Panc1 (cell line): ENCODE measurements at regions not wholly inside any gene's neighbourhood (a gene's known extent, or its start where the extent isn't known, plus 50 kb on each side); places are given as distances from the start of the nearest gene placed in this dataset.
A peak's percentile ranks its signal among the peaks of the same experiment; 100 is the strongest.
"Not testable (repeated sequence)": the region's sequence is repeated elsewhere in the genome, so short reads cannot be mapped to it uniquely, and the experiment has no call there.

ENCODE experiments used
- ATAC-seq: fragments of 200-7000 bp; cut with Tn5 transposase; 2 replicates; pipeline ENCODE4 v1.9.1; 2020; ENCODE audit warnings: mild to moderate bottlenecking, moderate library complexity
- BruUV-seq: library from RNA; stranded (reverse); fragments of 400-500 nt; replicated peaks from 2 replicates; lab custom pipeline; 2021; lab: Mats Ljungman, UMichigan
- CTCF ChIA-PET: fragments of 300-600 bp; sonication (Branson Sonifier 250); formaldehyde crosslinking; loops from one replicate; lab custom pipeline; 2022; ENCODE audit warnings: antibody characterized with exemption; lab: Charles Lee
- POLR2A ChIA-PET: fragments of 300-600 bp; sonication (Branson Sonifier 250); formaldehyde crosslinking; loops from one replicate; lab custom pipeline; 2022; ENCODE audit warnings: antibody characterized with exemption; lab: Charles Lee
- DNase-seq: peaks from one replicate; pipeline ENCODE4 v3.0.0-alpha.2; 2010; ENCODE audit warnings: low read depth, low spot score
- H3K27ac ChIP-seq: 2 replicates; pipeline ENCODE4 v1.5.1; 2011; ENCODE audit warnings: mild to moderate bottlenecking, low read length, inconsistent platforms
- H3K27me3 ChIP-seq: fragments of 200-500 bp; sonication (Bioruptor generic); 2 replicates; pipeline ENCODE4 v1.6.0; 2014; ENCODE audit warnings: low read length, inconsistent platforms; ENCODE audit not compliant: control insufficient read depth, insufficient read depth
- H3K36me3 ChIP-seq: fragments of 200-500 bp; sonication (Bioruptor generic); 2 replicates; pipeline ENCODE4 v1.5.1; 2014; ENCODE audit warnings: inconsistent platforms, mild to moderate bottlenecking, low read length, moderate library complexity; ENCODE audit not compliant: control insufficient read depth, insufficient read depth
- H3K4me1 ChIP-seq: 2 replicates; pipeline ENCODE4 v1.5.1; 2011; ENCODE audit warnings: inconsistent platforms, mild to moderate bottlenecking, low read length, moderate library complexity; ENCODE audit not compliant: control insufficient read depth, insufficient read depth
- H3K4me3 ChIP-seq, 2 experiments: 2 replicates each; pipeline ENCODE4 v1.5.1; 2011 to 2012; ENCODE audit warnings: low read depth in 2 of 2, low read length in 2 of 2, mild to moderate bottlenecking in 2 of 2, inconsistent platforms in 1 of 2, moderate library complexity in 1 of 2
- H3K9me3 ChIP-seq: fragments of 200-500 bp; sonication (Bioruptor generic); 2 replicates; pipeline ENCODE4 v1.5.1; 2014; ENCODE audit warnings: low read depth, mild to moderate bottlenecking, inconsistent platforms, low read length, moderate library complexity; ENCODE audit not compliant: control insufficient read depth, insufficient read depth
- POLR2AphosphoS5 ChIP-seq: IDR thresholded peaks from 2 replicates; pipeline ENCODE4 v1.6.1; 2012; ENCODE audit warnings: mild to moderate bottlenecking, low read depth, low read length, moderate library complexity
- SIN3A ChIP-seq: IDR thresholded peaks from 2 replicates; pipeline ENCODE4 v1.6.1; 2012; ENCODE audit warnings: low read depth, mild to moderate bottlenecking, low read length, moderate library complexity, borderline replicate concordance; ENCODE audit not compliant: insufficient read depth
- TCF7L2 ChIP-seq: IDR thresholded peaks from 2 replicates; pipeline ENCODE4 v1.6.1; 2011; ENCODE audit warnings: mild to moderate bottlenecking, low read depth, low read length, inconsistent platforms
- in situ Hi-C: cut with HindIII; loops from 2 replicates; pipeline ENCODE4 v1.10.0; 2016; ENCODE audit warnings: low sequenced_read_pairs, low pct_unique_long_range_greater_than_20kb
- intact Hi-C: fragments of 100-400 bp; cut with micrococcal nuclease; formaldehyde crosslinking; loops from one replicate; pipeline ENCODE4 v1.10.0; 2022; ENCODE audit not compliant: unreplicated experiment
- TF ChIP-seq, protein P1 (sequence below): fragments of 450-650 bp; IDR thresholded peaks from 2 replicates; pipeline ENCODE4 v1.5.1; 2017; ENCODE audit warnings: mild to moderate bottlenecking
- TF ChIP-seq, protein P2 (sequence below), 2 experiments: IDR thresholded peaks; 2 replicates each; pipeline ENCODE4 v1.6.1; 2011 to 2012; ENCODE audit warnings: low read depth in 2 of 2, control low read depth in 1 of 2, low read length in 1 of 2, mild to moderate bottlenecking in 1 of 2, moderate library complexity in 1 of 2; ENCODE audit not compliant: insufficient read depth in 1 of 2

DNA sequence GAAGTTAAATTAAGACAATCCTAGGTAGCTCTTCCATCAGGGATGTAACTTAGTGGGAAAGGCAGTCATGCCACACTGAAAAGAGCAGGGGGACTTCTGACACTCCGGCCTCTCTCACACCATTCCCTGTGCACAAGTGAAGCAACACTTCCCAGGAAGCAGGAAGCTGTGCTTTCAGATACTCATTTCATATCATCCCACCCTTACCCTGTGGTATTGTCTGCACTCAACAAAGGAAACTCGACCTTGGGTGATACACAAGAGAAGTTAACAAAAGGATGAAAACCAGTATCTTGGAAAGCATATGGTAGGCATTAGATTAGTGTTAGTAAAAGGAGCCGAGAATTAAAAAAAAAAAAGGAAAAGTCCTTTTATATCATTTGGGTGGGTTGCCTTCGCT lies 61.3 kb upstream of the MDM1 start:
- no TSS peak for BruUV-seq
- Histone ChIP-seq H3K4me3 (no peak overlapping the region), H3K9me3 (no peaks in the 10 kb centered on the region; the same call in 1 of the 2 replicates), H3K27ac (peak overlapping the region; percentile 48; the same call in 1 of the 2 replicates), H3K4me1 (no peaks in the 10 kb centered on the region), H3K36me3 (no peaks in the 10 kb centered on the region), H3K27me3 (no peaks in the 10 kb centered on the region)
- ATAC-seq (no peak), DNase-seq (no peak)
- ChIA-PET POLR2A (no interaction called here), CTCF (no interaction called here)
- intact Hi-C loops: no loop called here
- TF ChIP-seq POLR2AphosphoS5 (no peak), SIN3A (no peak), TCF7L2 (no peak)
- TF ChIP-seq, protein P1, sequence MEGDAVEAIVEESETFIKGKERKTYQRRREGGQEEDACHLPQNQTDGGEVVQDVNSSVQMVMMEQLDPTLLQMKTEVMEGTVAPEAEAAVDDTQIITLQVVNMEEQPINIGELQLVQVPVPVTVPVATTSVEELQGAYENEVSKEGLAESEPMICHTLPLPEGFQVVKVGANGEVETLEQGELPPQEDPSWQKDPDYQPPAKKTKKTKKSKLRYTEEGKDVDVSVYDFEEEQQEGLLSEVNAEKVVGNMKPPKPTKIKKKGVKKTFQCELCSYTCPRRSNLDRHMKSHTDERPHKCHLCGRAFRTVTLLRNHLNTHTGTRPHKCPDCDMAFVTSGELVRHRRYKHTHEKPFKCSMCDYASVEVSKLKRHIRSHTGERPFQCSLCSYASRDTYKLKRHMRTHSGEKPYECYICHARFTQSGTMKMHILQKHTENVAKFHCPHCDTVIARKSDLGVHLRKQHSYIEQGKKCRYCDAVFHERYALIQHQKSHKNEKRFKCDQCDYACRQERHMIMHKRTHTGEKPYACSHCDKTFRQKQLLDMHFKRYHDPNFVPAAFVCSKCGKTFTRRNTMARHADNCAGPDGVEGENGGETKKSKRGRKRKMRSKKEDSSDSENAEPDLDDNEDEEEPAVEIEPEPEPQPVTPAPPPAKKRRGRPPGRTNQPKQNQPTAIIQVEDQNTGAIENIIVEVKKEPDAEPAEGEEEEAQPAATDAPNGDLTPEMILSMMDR: no peak
- TF ChIP-seq, protein P2, sequence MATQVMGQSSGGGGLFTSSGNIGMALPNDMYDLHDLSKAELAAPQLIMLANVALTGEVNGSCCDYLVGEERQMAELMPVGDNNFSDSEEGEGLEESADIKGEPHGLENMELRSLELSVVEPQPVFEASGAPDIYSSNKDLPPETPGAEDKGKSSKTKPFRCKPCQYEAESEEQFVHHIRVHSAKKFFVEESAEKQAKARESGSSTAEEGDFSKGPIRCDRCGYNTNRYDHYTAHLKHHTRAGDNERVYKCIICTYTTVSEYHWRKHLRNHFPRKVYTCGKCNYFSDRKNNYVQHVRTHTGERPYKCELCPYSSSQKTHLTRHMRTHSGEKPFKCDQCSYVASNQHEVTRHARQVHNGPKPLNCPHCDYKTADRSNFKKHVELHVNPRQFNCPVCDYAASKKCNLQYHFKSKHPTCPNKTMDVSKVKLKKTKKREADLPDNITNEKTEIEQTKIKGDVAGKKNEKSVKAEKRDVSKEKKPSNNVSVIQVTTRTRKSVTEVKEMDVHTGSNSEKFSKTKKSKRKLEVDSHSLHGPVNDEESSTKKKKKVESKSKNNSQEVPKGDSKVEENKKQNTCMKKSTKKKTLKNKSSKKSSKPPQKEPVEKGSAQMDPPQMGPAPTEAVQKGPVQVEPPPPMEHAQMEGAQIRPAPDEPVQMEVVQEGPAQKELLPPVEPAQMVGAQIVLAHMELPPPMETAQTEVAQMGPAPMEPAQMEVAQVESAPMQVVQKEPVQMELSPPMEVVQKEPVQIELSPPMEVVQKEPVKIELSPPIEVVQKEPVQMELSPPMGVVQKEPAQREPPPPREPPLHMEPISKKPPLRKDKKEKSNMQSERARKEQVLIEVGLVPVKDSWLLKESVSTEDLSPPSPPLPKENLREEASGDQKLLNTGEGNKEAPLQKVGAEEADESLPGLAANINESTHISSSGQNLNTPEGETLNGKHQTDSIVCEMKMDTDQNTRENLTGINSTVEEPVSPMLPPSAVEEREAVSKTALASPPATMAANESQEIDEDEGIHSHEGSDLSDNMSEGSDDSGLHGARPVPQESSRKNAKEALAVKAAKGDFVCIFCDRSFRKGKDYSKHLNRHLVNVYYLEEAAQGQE (IDR thresholded peaks at IDR 0.05; ENCODE audit: insufficient read depth in 1 of 2, low read depth in 2 of 2, low read length in 1 of 2): no peak
- in situ Hi-C loops: no loop called here

GRCh38 chr12:68397566-68398158 lies 65.5 kb upstream of the MDM1 start:
- intact Hi-C loops: no loop called here
- Histone ChIP-seq H3K27ac (no peak overlapping the region; the same call in 1 of the 2 replicates), H3K4me1 (peaks cover 8% of the 10 kb centered on the region), H3K36me3 (no peaks in the 10 kb centered on the region), H3K9me3 (no peaks in the 10 kb centered on the region), H3K4me3 (no peak overlapping the region), H3K27me3 (no peaks in the 10 kb centered on the region)
- BruUV-seq: no TSS peak
- ATAC-seq (no peak), DNase-seq (no peak)
- TF ChIP-seq POLR2AphosphoS5 (no peak), TCF7L2 (no peak), SIN3A (no peak)
- TF ChIP-seq, protein P2 (IDR thresholded peaks at IDR 0.05; ENCODE audit: insufficient read depth in 1 of 2, low read depth in 2 of 2, low read length in 1 of 2): no peak
- TF ChIP-seq, protein P1: no peak
- ChIA-PET POLR2A (no interaction called here), CTCF (interaction anchor here (0.6 kb wide), 1 partner anchor 1438 kb away, joined by 3 read pairs; no protein-coding TSS in a partner anchor)
- in situ Hi-C loops: no loop called here

DNA sequence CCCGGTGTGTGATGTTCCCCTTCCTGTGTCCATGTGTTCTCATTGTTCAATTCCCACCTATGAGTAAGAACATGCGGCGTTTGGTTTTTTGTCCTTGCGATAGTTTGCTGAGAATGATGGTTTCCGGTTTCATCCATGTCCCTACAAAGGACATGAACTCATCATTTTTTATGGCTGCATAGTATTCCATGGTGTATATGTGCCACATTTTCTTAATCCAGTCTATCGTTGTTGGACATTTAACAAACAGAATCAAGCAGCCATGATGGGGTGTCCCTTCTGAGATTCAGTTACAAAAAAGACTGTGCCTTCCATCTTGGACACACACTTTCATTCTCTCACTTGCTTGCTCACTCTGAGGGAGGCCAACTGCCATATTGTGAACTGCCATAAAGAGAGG lies 66.5 kb upstream of the MDM1 start:
- H3K4me3 ChIP-seq, DNase-seq, BruUV-seq, in situ Hi-C loops, POLR2A ChIA-PET, ATAC-seq, H3K27me3 ChIP-seq, H3K9me3 ChIP-seq, intact Hi-C loops, H3K36me3 ChIP-seq, CTCF ChIA-PET, H3K4me1 ChIP-seq: not testable (repeated sequence)
- peak overlapping the region; percentile 57; the same call in 1 of the 2 replicates for H3K27ac ChIP-seq
